GM18502 (cell line): ENCODE measurements at regions not wholly inside any gene's neighbourhood (a gene's known extent, or its start where the extent isn't known, plus 50 kb on each side); places are given as distances from the start of the nearest gene placed in this dataset.

Experiments
- ATAC-seq: cut with Tn5 transposase; IDR thresholded peaks from one replicate; pipeline ENCODE4 v1.9.1; 2021; ENCODE audit warnings: mild to moderate bottlenecking; ENCODE audit not compliant: unreplicated experiment, poor library complexity

DNA sequence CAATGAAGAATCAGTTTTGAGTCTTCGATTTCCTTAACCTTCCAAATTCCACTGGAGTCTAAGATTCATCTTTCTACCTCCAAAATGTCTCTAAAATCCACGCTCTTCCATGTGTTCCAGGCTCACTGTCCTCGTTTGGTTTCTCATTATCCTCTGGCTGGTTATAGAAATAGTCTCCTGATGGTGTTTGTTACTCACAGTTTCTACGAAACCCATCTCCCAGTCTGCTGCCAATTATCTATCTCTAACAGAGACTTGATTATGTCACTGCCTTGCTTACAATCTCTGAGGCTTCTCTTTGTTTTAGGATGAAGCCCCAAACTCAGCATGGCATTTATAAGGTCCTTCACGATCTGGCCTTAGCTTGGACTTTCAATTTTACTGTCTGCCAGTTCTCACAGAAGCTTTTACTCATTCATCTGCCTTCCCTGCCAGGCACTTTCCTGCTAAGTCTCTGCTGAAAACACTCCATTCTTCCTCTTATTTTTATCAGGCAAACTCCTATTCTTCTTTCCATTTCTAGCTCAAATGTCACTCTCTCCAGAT, 339.6 kb upstream of the SGCD start:
- ATAC-seq: no peak

GRCh38 chr5:155989879-155990278, 337.1 kb upstream of the SGCD start:
- ATAC-seq: no peak

DNA sequence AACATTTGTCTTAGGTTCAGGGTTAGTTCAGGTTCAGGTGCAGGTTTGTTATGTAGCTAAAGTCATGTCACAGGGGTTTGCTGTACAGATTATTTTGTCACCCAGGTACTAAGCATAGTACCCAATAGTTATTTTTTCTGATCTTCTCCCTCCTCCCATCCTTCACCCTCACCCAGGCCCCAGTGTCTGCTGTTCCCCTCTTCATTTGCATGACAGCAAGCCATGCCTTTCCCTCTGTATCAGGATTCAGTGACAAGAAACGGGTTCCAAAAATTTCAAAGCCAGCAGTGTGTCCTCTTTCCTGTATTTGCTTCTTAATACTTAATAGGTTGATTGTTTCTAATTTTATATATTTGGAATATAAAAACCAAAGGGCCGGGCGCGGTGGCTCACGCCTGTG, 330.8 kb upstream of the SGCD start:
- no peak for ATAC-seq

- no peak for ATAC-seq
These were observed 328.7 kb upstream of the SGCD start for GRCh38 chr5:155998257-155998656.

DNA sequence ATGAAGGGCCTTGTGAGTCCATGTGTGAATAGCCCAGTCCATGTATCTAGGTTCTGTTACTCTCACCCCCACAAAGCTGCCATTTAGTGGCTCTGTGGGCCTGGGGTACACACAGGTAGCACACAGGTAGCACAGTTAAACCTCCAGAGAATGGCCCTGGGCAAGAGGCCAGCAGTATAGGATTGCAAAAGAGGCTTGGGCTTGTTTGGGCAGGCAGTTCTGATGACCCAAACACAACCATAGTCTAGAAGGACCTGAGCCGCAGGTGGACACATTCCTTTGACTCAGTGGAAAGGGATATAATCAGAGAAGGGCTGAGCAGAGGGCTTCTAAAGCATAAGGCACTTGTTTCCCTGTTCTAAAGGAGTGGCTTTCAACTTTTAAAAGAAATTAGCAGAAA, 326.8 kb upstream of the SGCD start:
- ATAC-seq: no peak

- no peak for ATAC-seq
These were observed 322.2 kb upstream of the SGCD start for GRCh38 chr5:156004754-156005153.

- ATAC-seq: no peak
These were observed 320.8 kb upstream of the SGCD start for GRCh38 chr5:156006026-156006647.

DNA sequence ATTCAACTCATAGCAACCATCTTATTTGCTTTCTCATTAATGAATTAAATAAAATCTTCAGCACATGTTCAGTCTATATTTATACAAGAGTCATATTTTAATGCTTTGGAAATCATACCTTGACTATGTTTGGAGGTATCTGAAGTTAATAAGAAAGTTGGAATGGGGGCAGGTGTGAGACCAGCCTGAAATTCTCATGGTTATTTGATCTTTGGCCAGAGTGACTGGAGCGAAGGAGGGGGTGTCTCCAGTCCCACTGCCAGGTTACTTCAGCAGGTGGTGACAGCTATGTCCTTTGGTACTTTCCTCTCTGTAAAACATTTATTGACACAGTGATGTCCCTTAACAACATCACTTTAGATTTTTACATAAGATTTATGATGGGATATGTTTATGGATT, 318.1 kb upstream of the SGCD start:
- no peak for ATAC-seq

DNA sequence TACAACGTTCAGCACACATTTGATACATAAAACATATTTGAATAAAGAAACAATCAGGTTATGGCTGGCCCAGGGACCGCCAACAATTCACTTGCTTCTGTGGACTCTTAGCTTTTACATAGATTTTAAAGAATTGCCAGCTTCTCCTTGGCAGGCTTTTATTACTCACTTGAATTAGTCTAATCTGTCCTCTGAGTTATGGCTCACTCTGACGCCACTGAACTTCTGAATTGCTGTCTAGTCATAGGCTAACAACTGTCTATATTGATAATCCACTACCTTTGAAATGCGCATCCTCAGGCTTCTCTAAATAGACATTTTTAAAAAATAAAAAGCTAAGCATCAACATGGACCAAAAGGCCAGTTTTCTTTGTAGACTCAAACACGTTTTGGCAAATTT, 317.4 kb upstream of the SGCD start:
- no peak for ATAC-seq

DNA sequence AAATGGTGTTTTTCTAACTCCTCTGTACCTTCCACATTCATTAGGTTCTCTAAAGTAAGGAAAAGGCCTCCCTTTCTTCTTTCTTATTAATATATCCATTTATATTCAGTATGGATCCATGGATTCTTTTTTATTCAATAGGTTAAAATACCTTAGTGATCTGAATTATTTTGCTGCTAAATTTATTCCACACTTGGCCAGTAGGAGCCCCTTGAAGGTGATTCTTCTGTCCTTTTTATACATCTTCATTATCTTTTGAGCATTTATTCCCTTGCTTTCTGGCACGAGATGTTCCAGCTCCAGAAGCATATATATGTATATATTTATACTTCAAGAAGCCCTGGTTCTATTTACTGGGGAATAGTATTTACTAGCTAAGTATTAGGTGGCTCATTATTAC, 311.8 kb upstream of the SGCD start:
- ATAC-seq: no peak

GRCh38 chr5:156019130-156019529, 307.8 kb upstream of the SGCD start:
- ATAC-seq: no peak

- ATAC-seq: no peak
These were observed 307.3 kb upstream of the SGCD start for GRCh38 chr5:156019571-156020180.

DNA sequence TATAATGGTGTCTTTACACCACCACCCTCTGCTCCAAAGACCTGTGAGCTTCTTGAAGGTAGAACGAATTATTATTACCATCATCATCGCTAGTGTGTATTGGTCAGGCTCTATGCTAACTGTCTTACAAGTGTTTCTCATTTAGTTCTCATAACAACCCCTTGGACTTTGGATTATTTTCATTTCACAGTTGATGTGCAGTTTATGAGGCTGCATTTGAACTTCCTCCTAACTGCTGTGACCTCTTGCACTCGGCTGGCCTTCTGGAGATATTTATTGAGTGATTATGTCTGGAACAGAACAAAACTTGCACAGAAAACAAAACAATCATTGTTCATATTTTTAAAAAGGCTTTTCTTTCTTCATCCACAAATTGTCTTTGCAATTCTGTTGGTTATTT, 306.3 kb upstream of the SGCD start:
- no peak for ATAC-seq

GRCh38 chr5:156021866-156022265, 305.1 kb upstream of the SGCD start:
- peak; percentile 65 for ATAC-seq

GRCh38 chr5:156025656-156026055, 301.3 kb upstream of the SGCD start:
- no peak for ATAC-seq

- no peak for ATAC-seq
These were observed 295.8 kb upstream of the SGCD start for GRCh38 chr5:156031181-156031580.

DNA sequence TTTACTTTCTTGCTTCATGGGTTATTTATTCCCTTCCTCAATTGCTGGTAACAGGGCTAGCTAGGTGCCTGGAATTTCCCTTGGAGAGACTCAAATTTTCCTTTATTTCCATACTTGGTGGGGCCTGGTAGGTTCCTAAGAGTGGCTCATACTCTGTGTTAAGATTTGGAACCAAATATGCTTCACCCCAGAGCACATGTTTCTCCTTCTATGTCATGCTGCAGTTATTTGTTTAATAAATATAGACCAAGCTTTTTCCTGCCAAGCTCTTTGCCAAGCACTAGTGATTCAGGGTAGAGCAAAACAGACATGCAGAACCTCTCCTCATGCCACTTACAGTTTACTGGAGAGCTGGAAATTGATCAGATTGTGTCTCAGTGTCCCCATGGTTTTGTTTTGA, 290.3 kb upstream of the SGCD start:
- no peak for ATAC-seq

GRCh38 chr5:156037151-156037909, 289.6 kb upstream of the SGCD start:
- no peak for ATAC-seq

GRCh38 chr5:156042726-156043125, 284.2 kb upstream of the SGCD start:
- no peak for ATAC-seq

DNA sequence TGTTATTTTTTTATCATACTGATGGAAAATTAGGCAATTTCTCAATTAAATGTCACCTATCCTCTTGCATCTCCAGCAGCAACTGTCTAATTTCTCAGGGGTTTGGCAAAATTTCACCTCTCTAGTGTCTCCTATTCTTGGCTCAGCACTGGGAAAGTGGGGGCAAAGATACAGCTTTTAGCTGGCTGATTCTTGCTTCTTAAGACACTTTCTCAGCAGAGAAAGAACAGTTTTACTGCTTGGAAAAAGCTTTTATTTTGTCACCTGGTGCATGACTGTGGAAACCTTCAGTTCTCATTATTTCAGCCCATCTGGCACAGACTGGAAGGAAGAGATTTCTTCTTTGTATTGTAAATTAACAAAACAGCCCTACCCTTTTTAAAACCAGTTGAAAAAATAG, 283.6 kb upstream of the SGCD start:
- no peak for ATAC-seq

GRCh38 chr5:156051972-156052371, 275.0 kb upstream of the SGCD start:
- no peak for ATAC-seq
